Astrocyte of the spinal cord (primary cell): ENCODE measurements at regions not wholly inside any gene's neighbourhood (a gene's known extent, or its start where the extent isn't known, plus 50 kb on each side); places are given as distances from the start of the nearest gene placed in this dataset.

Source experiments
- DNase-seq: peaks from one replicate; pipeline ENCODE4 v3.0.0; 2011; ENCODE audit warnings: low read depth, low spot score
- H3K4me3 ChIP-seq: 2 replicates; pipeline ENCODE4 v1.5.1; 2011; ENCODE audit warnings: low read depth, mild to moderate bottlenecking, low read length, moderate library complexity
- CTCF ChIP-seq: IDR thresholded peaks from 2 replicates; pipeline ENCODE4 v1.5.1; 2012; ENCODE audit warnings: low read depth, mild to moderate bottlenecking, low read length, inconsistent platforms
- in situ Hi-C: cut with HindIII; loops from 2 replicates; pipeline ENCODE4 v1.10.0; 2017; ENCODE audit warnings: low sequenced_read_pairs

- in situ Hi-C loops, result no loop called here
- TF ChIP-seq CTCF, result no peak
- DNase-seq, result no peak
Measured at GRCh38 chr9:20009606-20010005, 220.8 kb upstream of the SLC24A2 start.

GRCh38 chr9:20002011-20002410 is 213.2 kb upstream of the SLC24A2 start:
- TF ChIP-seq CTCF, result no peak
- DNase-seq, result no peak
- no peak overlapping the region for H3K4me3 ChIP-seq
- in situ Hi-C loops, result no loop called here

More at GRCh38 chr9:20009606-20010005, 220.8 kb upstream of the SLC24A2 start:
- H3K4me3 ChIP-seq, result no peak overlapping the region

- H3K4me3 ChIP-seq, result no peak overlapping the region
- DNase-seq, result no peak
- no peak for TF ChIP-seq CTCF
- in situ Hi-C loops, result no loop called here
Measured at GRCh38 chr9:20001058-20001457, 212.2 kb upstream of the SLC24A2 start.

- in situ Hi-C loops, result no loop called here
- no peak overlapping the region for H3K4me3 ChIP-seq
- DNase-seq, result peak; percentile 81
- TF ChIP-seq CTCF, result no peak
Measured at GRCh38 chr9:19999491-20000057, 210.7 kb upstream of the SLC24A2 start.

- peak; percentile 17 for DNase-seq
- no peak for TF ChIP-seq CTCF
- no peak overlapping the region for H3K4me3 ChIP-seq
- in situ Hi-C loops, result no loop called here
Measured at GRCh38 chr9:19998823-19999455, 210.1 kb upstream of the SLC24A2 start.

- in situ Hi-C loops, result no loop called here
- DNase-seq, result no peak
Measured at GRCh38 chr9:19998153-19998552, 209.3 kb upstream of the SLC24A2 start.

More at GRCh38 chr9:19998153-19998552, 209.3 kb upstream of the SLC24A2 start:
- no peak overlapping the region for H3K4me3 ChIP-seq
- TF ChIP-seq CTCF, result no peak
